VCaP (cell line): ENCODE measurements at regions not wholly inside any gene's neighbourhood (a gene's known extent, or its start where the extent isn't known, plus 50 kb on each side); places are given as distances from the start of the nearest gene placed in this dataset.

Experiments
- H3K27ac ChIP-seq: fragments of 450-650 bp; 2 replicates; pipeline ENCODE4 v1.5.1; 2017
- TF ChIP-seq, protein P1 (sequence below): fragments of 450-650 bp; conservative IDR thresholded peaks from 2 replicates; pipeline ENCODE4 v1.5.1; 2017; ENCODE audit warnings: mild to moderate bottlenecking, moderate library complexity

DNA sequence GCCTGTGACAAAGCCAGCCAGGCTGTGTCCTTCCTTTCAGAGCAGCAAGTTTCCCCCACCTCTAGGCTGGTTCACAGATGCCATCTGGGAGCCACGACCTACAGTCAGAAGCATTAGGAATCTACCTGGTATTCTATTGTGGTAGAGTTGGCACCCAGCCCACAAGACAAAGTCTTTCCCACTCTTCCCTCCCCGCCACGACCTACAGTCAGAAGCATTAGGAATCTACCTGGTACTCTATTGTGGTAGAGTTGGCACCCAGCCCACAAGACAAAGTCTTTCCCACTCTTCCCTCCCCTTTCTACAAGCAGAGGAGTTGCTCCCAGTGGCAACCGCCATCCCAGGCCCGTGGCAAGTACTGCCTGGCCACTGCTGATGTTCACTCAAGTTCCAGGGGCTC, 157.8 kb upstream of the TNC start:
- TF ChIP-seq, protein P1, sequence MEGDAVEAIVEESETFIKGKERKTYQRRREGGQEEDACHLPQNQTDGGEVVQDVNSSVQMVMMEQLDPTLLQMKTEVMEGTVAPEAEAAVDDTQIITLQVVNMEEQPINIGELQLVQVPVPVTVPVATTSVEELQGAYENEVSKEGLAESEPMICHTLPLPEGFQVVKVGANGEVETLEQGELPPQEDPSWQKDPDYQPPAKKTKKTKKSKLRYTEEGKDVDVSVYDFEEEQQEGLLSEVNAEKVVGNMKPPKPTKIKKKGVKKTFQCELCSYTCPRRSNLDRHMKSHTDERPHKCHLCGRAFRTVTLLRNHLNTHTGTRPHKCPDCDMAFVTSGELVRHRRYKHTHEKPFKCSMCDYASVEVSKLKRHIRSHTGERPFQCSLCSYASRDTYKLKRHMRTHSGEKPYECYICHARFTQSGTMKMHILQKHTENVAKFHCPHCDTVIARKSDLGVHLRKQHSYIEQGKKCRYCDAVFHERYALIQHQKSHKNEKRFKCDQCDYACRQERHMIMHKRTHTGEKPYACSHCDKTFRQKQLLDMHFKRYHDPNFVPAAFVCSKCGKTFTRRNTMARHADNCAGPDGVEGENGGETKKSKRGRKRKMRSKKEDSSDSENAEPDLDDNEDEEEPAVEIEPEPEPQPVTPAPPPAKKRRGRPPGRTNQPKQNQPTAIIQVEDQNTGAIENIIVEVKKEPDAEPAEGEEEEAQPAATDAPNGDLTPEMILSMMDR: no peak
- no peak overlapping the region for H3K27ac ChIP-seq

DNA sequence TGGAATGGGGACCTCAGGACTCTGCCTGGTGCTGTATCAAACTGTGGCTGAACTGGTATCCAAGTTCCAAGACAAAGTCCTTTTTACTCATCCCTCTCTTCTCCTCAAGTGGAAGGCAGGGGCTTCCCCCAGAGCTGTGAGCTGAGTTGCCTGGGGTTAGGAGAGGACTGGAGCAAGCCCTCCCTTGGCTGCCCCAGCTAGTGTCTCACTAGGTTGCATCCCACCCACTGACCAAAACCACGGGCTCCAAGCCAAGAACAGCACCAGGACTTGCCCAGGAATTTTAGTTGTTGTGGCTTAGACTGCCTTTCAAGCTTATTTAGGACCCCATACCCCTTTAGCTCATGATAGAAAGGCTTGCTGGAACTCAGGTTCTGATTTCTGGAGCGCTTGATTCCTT, 158.7 kb upstream of the TNC start:
- no peak overlapping the region for H3K27ac ChIP-seq
- TF ChIP-seq, protein P1: no peak

GRCh38 chr9:115277301-115277700, 159.3 kb upstream of the TNC start:
- TF ChIP-seq, protein P1: no peak
- no peak overlapping the region for H3K27ac ChIP-seq

- H3K27ac ChIP-seq: no peak overlapping the region
- TF ChIP-seq, protein P1: no peak
Observed at GRCh38 chr9:115278326-115279035, 160.5 kb upstream of the TNC start.

DNA sequence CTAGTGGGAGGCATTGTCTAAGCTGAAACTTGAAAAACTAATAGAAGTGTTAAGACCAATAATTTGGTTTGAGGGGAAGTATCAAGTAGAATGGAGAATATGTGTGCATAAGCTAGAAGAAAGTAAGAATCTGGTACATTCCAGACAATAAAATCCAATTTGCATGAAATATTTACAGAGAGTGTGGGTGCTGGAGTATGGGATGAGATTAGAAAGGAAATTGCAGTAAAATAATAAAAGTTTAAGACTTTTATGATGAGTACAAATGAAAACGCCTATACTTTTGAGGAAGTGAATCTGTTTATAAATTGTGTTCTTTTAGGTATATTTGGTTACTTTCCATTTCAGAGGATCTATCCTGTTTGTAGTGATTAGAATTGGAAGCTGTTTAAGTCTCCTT, 165.4 kb upstream of the TNC start:
- no peak overlapping the region for H3K27ac ChIP-seq
- TF ChIP-seq, protein P1: no peak

GRCh38 chr9:115285836-115286235, 167.9 kb upstream of the TNC start:
- TF ChIP-seq, protein P1: no peak
- H3K27ac ChIP-seq: no peak overlapping the region

DNA sequence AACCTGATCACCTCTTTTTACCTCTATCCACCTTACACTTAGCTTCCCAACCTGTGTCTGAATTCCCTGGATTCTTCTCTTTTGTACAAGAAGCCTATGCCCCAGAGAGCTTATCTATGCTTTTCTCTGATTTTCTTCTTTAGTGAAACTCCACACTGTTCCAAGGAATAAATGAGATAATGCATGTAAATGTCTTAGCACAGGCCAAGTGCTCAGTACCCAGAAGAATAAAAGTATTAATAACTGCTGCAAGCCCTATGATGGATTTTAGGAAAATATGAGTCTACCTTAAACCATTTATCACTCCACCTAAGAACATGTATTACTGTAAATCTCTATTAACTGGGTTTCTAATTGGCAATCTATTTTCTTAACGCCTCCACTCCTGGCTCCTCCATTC, 168.5 kb upstream of the TNC start:
- H3K27ac ChIP-seq: no peak overlapping the region
- TF ChIP-seq, protein P1: no peak
